Mesothelial cell of epicardium (in vitro differentiated cells): ENCODE measurements at regions not wholly inside any gene's neighbourhood (a gene's known extent, or its start where the extent isn't known, plus 50 kb on each side); places are given as distances from the start of the nearest gene placed in this dataset.

ENCODE experiments used
- DNase-seq, 2 experiments: peaks; one replicate each; pipeline ENCODE4 v3.0.0; 2021; ENCODE audit warnings: low spot score in 2 of 2; ENCODE audit not compliant: unreplicated experiment in 2 of 2
- H3K27ac Mint-ChIP-seq: 2 replicates; pipeline ENCODE4 v1.8.0; 2021; ENCODE audit warnings: mixed read lengths
- H3K27me3 Mint-ChIP-seq: 2 replicates; pipeline ENCODE4 v1.8.0; 2021; ENCODE audit warnings: low read depth, mixed read lengths
- H3K36me3 Mint-ChIP-seq: 2 replicates; pipeline ENCODE4 v1.8.0; 2021; ENCODE audit warnings: mixed read lengths
- H3K4me1 Mint-ChIP-seq: 2 replicates; pipeline ENCODE4 v1.8.0; 2021; ENCODE audit warnings: mixed read lengths
- H3K4me3 Mint-ChIP-seq: 2 replicates; pipeline ENCODE4 v1.8.0; 2021; ENCODE audit warnings: mild to moderate bottlenecking, moderate library complexity, mixed read lengths
- H3K9me3 Mint-ChIP-seq: 2 replicates; pipeline ENCODE4 v1.8.0; 2021; ENCODE audit warnings: mixed read lengths
- TF ChIP-seq, protein P1 (sequence below): fragments of 200-600 bp; sonication (generic); IDR thresholded peaks from one replicate; pipeline ENCODE4 v1.5.0; 2021; ENCODE audit warnings: antibody characterized with exemption; ENCODE audit not compliant: unreplicated experiment

DNA sequence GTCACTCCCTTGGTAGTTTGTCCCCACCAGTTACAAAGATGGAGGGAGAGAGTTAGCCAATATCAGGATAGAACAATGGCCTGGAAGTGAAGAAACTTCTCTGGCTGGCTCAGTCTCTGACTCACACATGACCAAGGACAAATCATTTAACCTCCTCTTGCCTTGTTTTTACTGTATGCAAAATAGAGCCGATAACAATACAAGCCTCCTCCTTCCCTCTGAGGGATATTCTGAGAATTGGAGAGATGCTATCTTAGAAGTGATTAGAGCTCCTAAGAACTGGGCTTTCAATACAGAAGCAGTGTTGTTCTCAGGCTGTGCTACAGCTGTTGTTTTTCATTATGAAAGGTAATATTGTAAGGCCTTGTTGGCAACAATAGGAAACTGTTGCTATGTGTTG is 87.7 kb upstream of the EGR2 start:
- no peak overlapping the region for H3K4me3 Mint-ChIP-seq
- no peaks in the 10 kb centered on the region for H3K36me3 Mint-ChIP-seq
- TF ChIP-seq, protein P1, sequence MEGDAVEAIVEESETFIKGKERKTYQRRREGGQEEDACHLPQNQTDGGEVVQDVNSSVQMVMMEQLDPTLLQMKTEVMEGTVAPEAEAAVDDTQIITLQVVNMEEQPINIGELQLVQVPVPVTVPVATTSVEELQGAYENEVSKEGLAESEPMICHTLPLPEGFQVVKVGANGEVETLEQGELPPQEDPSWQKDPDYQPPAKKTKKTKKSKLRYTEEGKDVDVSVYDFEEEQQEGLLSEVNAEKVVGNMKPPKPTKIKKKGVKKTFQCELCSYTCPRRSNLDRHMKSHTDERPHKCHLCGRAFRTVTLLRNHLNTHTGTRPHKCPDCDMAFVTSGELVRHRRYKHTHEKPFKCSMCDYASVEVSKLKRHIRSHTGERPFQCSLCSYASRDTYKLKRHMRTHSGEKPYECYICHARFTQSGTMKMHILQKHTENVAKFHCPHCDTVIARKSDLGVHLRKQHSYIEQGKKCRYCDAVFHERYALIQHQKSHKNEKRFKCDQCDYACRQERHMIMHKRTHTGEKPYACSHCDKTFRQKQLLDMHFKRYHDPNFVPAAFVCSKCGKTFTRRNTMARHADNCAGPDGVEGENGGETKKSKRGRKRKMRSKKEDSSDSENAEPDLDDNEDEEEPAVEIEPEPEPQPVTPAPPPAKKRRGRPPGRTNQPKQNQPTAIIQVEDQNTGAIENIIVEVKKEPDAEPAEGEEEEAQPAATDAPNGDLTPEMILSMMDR = no peak

DNA sequence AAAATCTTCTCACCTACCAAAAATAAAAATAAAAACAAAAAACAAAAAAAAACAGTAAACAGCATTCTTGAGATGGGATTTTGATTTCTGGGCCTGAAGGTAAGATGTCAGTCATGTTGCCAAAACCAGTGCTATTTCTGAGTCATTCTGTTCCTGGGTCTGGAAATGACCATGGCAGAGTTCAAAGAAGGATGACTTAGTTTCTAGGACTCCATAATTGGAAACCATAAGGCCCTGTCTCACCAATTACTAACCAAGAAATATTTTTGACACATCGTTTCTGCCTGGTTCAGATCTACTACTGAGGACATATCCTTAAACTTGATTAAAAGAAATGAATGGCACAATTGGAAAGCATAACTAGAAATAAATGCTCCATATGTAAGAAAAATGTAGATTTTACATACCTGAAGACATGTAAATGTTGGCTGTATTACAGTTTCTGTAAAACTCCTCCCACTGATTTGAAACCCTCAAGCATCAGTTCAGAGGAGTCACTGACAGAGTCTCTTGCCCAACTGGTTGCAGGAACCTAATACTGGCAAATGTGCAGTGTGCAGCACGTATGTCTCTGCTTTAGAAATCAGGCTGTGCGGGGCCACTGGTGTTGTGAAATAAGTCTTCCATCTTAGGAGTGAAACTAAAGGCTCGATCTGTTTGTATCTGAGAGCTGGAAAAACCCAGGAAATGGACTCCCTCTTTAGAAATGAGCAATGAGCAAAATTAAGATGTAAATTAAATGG is 84.8 kb upstream of the EGR2 start:
- Mint-ChIP-seq H3K4me1 (no peaks in the 10 kb centered on the region), H3K36me3 (no peaks in the 10 kb centered on the region), H3K27me3 (peaks cover 36% of the 10 kb centered on the region), H3K9me3 (peaks cover 4% of the 10 kb centered on the region), H3K4me3 (no peak overlapping the region), H3K27ac (no peak overlapping the region)
- TF ChIP-seq, protein P1 = no peak
- DNase-seq = no peak

More for the DNA sequence above, 87.7 kb upstream of the EGR2 start:
- Mint-ChIP-seq H3K27ac (no peak overlapping the region), H3K4me1 (no peaks in the 10 kb centered on the region), H3K27me3 (peaks cover 47% of the 10 kb centered on the region), H3K9me3 (peaks cover 4% of the 10 kb centered on the region)
- DNase-seq = no peak

GRCh38 chr10:62899311-62899710 is 83.1 kb upstream of the EGR2 start:
- Mint-ChIP-seq H3K9me3 (peaks cover 4% of the 10 kb centered on the region), H3K27ac (no peak overlapping the region), H3K36me3 (no peaks in the 10 kb centered on the region), H3K4me1 (no peaks in the 10 kb centered on the region), H3K27me3 (peaks cover 22% of the 10 kb centered on the region), H3K4me3 (no peak overlapping the region)
- TF ChIP-seq, protein P1 = no peak
- DNase-seq = no peak

DNA sequence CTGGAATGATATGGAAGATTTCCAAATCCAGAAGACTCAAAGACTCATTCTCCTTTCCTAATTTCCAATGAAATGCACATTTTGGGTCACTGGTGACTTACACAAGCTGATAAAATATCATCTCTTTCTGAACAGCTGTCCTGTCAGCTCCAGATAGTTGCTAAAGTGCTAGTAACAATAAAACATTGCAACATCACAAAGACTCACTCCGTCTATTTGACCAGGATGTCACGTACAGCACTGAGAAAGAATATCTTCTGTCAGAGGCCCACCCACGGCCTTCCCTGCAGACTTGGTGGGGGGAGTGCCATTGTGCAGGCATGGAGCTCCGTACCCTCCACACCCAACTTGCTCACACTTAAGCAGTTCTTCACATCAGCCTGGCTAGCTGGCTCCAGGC is 78.9 kb upstream of the EGR2 start:
- Mint-ChIP-seq H3K4me3 (no peak overlapping the region), H3K27ac (no peak overlapping the region), H3K4me1 (peaks cover 3% of the 10 kb centered on the region), H3K27me3 (peaks cover 16% of the 10 kb centered on the region), H3K36me3 (no peaks in the 10 kb centered on the region), H3K9me3 (no peaks in the 10 kb centered on the region)
- TF ChIP-seq, protein P1 = no peak
- no peak for DNase-seq

- Mint-ChIP-seq H3K36me3 (no peaks in the 10 kb centered on the region), H3K4me3 (no peak overlapping the region), H3K27ac (no peak overlapping the region), H3K4me1 (peaks cover 3% of the 10 kb centered on the region), H3K27me3 (peaks cover 9% of the 10 kb centered on the region), H3K9me3 (no peaks in the 10 kb centered on the region)
- TF ChIP-seq, protein P1 = no peak
- no peak for DNase-seq
Observed at GRCh38 chr10:62894156-62894555, 78.0 kb upstream of the EGR2 start.

GRCh38 chr10:62893036-62893435 is 76.9 kb upstream of the EGR2 start:
- DNase-seq = no peak
- Mint-ChIP-seq H3K27me3 (peaks cover 2% of the 10 kb centered on the region), H3K9me3 (no peaks in the 10 kb centered on the region), H3K4me3 (no peak overlapping the region), H3K27ac (no peak overlapping the region), H3K36me3 (no peaks in the 10 kb centered on the region), H3K4me1 (peaks cover 3% of the 10 kb centered on the region)
- TF ChIP-seq, protein P1 = no peak
